OCI-LY7 (cell line): ENCODE measurements at regions not wholly inside any gene's neighbourhood (a gene's known extent, or its start where the extent isn't known, plus 50 kb on each side); places are given as distances from the start of the nearest gene placed in this dataset.

Source experiments
- EZH2phosphoT487 ChIP-seq: fragments of 200-600 bp; sonication (generic); IDR thresholded peaks from 2 replicates; pipeline ENCODE4 v1.6.1; 2018; ENCODE audit warnings: low read depth, borderline replicate concordance, mild to moderate bottlenecking, mixed run types, antibody characterized with exemption, low read length, moderate library complexity, mixed read lengths
- TF ChIP-seq, protein P1 (sequence below): fragments of 200-600 bp; sonication (generic); conservative IDR thresholded peaks from 2 replicates; pipeline ENCODE4 v1.5.1; 2014; ENCODE audit warnings: mild to moderate bottlenecking, antibody characterized with exemption, low read length, moderate library complexity, mixed read lengths

DNA sequence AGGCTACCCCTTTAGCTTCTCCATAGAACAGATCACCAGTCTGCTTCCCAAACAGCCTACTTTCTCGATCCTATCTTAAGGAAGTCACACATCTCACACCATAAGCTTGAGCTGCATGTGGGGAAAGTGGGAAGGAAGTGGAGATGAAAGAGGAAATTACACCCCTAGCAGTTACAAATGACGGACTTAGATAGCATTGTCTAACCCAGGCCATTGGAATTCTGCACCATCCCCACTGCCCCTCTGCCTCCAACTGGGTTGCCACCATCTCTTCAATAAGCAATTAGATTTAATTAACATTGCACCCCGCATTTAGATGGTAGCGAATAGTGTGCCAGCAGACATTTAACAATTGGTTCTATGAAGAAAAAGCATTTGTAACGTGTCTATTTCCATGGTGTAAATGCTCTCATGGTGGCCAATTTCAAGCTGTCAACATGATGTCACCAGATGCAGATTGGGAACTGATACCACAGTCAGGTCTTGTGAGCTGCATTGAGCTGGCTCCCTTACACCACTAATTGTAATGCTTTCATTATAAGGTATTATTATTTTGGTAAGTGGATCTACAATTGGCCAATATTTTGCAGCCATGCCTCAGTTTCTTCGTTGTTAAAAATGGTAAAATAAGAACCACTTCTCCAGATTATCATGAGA is 124.7 kb downstream of the CD24 start:
- TF ChIP-seq EZH2phosphoT487, result no peak
- TF ChIP-seq, protein P1, sequence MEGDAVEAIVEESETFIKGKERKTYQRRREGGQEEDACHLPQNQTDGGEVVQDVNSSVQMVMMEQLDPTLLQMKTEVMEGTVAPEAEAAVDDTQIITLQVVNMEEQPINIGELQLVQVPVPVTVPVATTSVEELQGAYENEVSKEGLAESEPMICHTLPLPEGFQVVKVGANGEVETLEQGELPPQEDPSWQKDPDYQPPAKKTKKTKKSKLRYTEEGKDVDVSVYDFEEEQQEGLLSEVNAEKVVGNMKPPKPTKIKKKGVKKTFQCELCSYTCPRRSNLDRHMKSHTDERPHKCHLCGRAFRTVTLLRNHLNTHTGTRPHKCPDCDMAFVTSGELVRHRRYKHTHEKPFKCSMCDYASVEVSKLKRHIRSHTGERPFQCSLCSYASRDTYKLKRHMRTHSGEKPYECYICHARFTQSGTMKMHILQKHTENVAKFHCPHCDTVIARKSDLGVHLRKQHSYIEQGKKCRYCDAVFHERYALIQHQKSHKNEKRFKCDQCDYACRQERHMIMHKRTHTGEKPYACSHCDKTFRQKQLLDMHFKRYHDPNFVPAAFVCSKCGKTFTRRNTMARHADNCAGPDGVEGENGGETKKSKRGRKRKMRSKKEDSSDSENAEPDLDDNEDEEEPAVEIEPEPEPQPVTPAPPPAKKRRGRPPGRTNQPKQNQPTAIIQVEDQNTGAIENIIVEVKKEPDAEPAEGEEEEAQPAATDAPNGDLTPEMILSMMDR, result no peak
